ENCODE measurements at regions not wholly inside any gene's neighbourhood (a gene's known extent, or its start where the extent isn't known, plus 50 kb on each side); places are given as distances from the start of the nearest gene placed in this dataset.

- Histone ChIP-seq H3K27me3 (ENCODE audit: control insufficient read depth in 2 of 2, insufficient read depth in 1 of 2, low read length in 1 of 2) (no peaks in the 10 kb centered on the region), H3K4me3 (ENCODE audit: low read length in 2 of 2) (no peak overlapping the region), H3K4me1 (ENCODE audit: control insufficient read depth in 2 of 2, insufficient read depth in 2 of 2, low read length in 2 of 2) (no peaks in the 10 kb centered on the region), H3K9me3 (ENCODE audit: control insufficient read depth in 2 of 2, insufficient read depth in 1 of 2, low read length in 1 of 2) (no peaks in the 10 kb centered on the region), H3K27ac (ENCODE audit: low read depth in 1 of 2, low read length in 1 of 2) (no peak overlapping the region), H3K36me3 (ENCODE audit: control insufficient read depth in 2 of 2, insufficient read depth in 2 of 2, low read length in 1 of 2) (no peaks in the 10 kb centered on the region)
- whole genome bisulfite sequencing: 89% methylated on average over 10 of the region's 10 CpGs
- DNase-seq (ENCODE audit: low read depth in 6 of 9, low spot score in 9 of 9): no peak
Measured at GRCh38 chr1:163875200-163875926, 553.6 kb downstream of the NUF2 start.

DNA sequence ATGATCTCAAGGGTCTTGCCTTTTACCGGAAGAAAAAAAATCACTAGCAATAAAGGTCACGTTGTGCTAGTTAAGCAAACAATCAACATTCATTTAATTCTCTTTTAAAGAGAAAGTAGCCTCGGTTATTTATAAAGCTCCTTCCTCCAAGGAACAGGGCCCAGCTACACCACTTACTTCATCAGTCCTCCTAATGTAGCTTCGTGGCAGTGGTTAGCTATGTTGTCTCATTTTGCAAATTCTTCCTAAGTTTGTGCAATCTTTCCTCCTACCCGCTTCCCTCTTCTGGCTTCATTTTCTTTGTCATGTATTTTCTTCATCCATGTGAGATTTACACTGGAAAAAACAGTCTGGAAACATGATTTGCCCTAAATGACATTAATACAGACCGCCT is 554.2 kb downstream of the NUF2 start:
- no peaks in the 10 kb centered on the region for H3K9me3 ChIP-seq (ENCODE audit: control insufficient read depth in 2 of 2, insufficient read depth in 1 of 2, low read length in 1 of 2)
- no peaks in the 10 kb centered on the region for H3K27me3 ChIP-seq (ENCODE audit: control insufficient read depth in 2 of 2, insufficient read depth in 1 of 2, low read length in 1 of 2)
- WGBS: 86% methylated on average over 6 of the region's 6 CpGs
- no peaks in the 10 kb centered on the region for H3K4me1 ChIP-seq (ENCODE audit: control insufficient read depth in 2 of 2, insufficient read depth in 2 of 2, low read length in 2 of 2)
- DNase-seq (ENCODE audit: low read depth in 6 of 9, low spot score in 9 of 9): no peak
- no peaks in the 10 kb centered on the region for H3K36me3 ChIP-seq (ENCODE audit: control insufficient read depth in 2 of 2, insufficient read depth in 2 of 2, low read length in 1 of 2)
- H3K4me3 ChIP-seq (ENCODE audit: low read length in 2 of 2): no peak overlapping the region
- H3K27ac ChIP-seq (ENCODE audit: low read depth in 1 of 2, low read length in 1 of 2): no peak overlapping the region

GRCh38 chr1:163876546-163876945 is 554.8 kb downstream of the NUF2 start:
- Histone ChIP-seq H3K4me3 (ENCODE audit: low read length in 2 of 2) (no peak overlapping the region), H3K27me3 (ENCODE audit: control insufficient read depth in 2 of 2, insufficient read depth in 1 of 2, low read length in 1 of 2) (no peaks in the 10 kb centered on the region), H3K9me3 (ENCODE audit: control insufficient read depth in 2 of 2, insufficient read depth in 1 of 2, low read length in 1 of 2) (no peaks in the 10 kb centered on the region), H3K27ac (ENCODE audit: low read depth in 1 of 2, low read length in 1 of 2) (no peak overlapping the region), H3K4me1 (ENCODE audit: control insufficient read depth in 2 of 2, insufficient read depth in 2 of 2, low read length in 2 of 2) (no peaks in the 10 kb centered on the region), H3K36me3 (ENCODE audit: control insufficient read depth in 2 of 2, insufficient read depth in 2 of 2, low read length in 1 of 2) (no peaks in the 10 kb centered on the region)
- 84% methylated on average over 4 of the region's 4 CpGs for WGBS
- no peak for DNase-seq (ENCODE audit: low read depth in 6 of 9, low spot score in 9 of 9)

DNA sequence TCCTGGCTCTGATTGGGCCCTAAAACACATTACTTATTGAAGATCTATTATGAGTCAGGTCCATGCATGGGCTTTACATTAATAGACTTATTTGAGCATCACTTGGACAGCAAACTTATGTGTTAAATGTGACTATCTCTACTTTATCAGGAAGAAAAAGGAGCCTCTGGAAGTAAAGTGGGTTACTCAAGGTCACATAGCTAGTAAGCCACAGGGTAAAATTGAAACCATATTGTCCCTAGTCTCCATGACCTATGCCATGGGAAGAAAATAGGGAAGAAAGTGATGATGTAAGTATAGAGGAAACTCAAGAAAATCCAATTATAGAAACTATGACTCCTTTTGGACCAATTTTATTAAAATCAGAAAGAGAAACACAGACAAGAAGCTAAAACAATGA is 555.3 kb downstream of the NUF2 start:
- no peak overlapping the region for H3K27ac ChIP-seq (ENCODE audit: low read depth in 1 of 2, low read length in 1 of 2)
- no peak for DNase-seq (ENCODE audit: low read depth in 6 of 9, low spot score in 9 of 9)

GRCh38 chr1:163885510-163885909 is 563.8 kb downstream of the NUF2 start:
- Histone ChIP-seq H3K27ac (ENCODE audit: low read depth in 1 of 2, low read length in 1 of 2) (no peak overlapping the region), H3K4me3 (ENCODE audit: low read length in 2 of 2) (no peak overlapping the region), H3K27me3 (ENCODE audit: control insufficient read depth in 2 of 2, insufficient read depth in 1 of 2, low read length in 1 of 2) (no peaks in the 10 kb centered on the region), H3K9me3 (ENCODE audit: control insufficient read depth in 2 of 2, insufficient read depth in 1 of 2, low read length in 1 of 2) (no peaks in the 10 kb centered on the region), H3K36me3 (ENCODE audit: control insufficient read depth in 2 of 2, insufficient read depth in 2 of 2, low read length in 1 of 2) (no peaks in the 10 kb centered on the region), H3K4me1 (ENCODE audit: control insufficient read depth in 2 of 2, insufficient read depth in 2 of 2, low read length in 2 of 2) (no peaks in the 10 kb centered on the region)
- 85% methylated on average over 8 of the region's 8 CpGs for WGBS
- no peak for DNase-seq (ENCODE audit: low read depth in 6 of 9, low spot score in 9 of 9)

More for the DNA sequence above, 555.3 kb downstream of the NUF2 start:
- no peak overlapping the region for H3K4me3 ChIP-seq (ENCODE audit: low read length in 2 of 2)
- H3K9me3 ChIP-seq (ENCODE audit: control insufficient read depth in 2 of 2, insufficient read depth in 1 of 2, low read length in 1 of 2): no peaks in the 10 kb centered on the region
- H3K36me3 ChIP-seq (ENCODE audit: control insufficient read depth in 2 of 2, insufficient read depth in 2 of 2, low read length in 1 of 2): no peaks in the 10 kb centered on the region
- no peaks in the 10 kb centered on the region for H3K27me3 ChIP-seq (ENCODE audit: control insufficient read depth in 2 of 2, insufficient read depth in 1 of 2, low read length in 1 of 2)
- no peaks in the 10 kb centered on the region for H3K4me1 ChIP-seq (ENCODE audit: control insufficient read depth in 2 of 2, insufficient read depth in 2 of 2, low read length in 2 of 2)

- 94% methylated on average over 1 of the region's 1 CpG for WGBS
- H3K9me3 ChIP-seq (ENCODE audit: control insufficient read depth in 2 of 2, insufficient read depth in 1 of 2, low read length in 1 of 2): no peaks in the 10 kb centered on the region
- no peak overlapping the region for H3K27ac ChIP-seq (ENCODE audit: low read depth in 1 of 2, low read length in 1 of 2)
- H3K4me1 ChIP-seq (ENCODE audit: control insufficient read depth in 2 of 2, insufficient read depth in 2 of 2, low read length in 2 of 2): no peaks in the 10 kb centered on the region
- no peak for DNase-seq (ENCODE audit: low read depth in 6 of 9, low spot score in 9 of 9)
- H3K27me3 ChIP-seq (ENCODE audit: control insufficient read depth in 2 of 2, insufficient read depth in 1 of 2, low read length in 1 of 2): no peaks in the 10 kb centered on the region
- no peak overlapping the region for H3K4me3 ChIP-seq (ENCODE audit: low read length in 2 of 2)
- no peaks in the 10 kb centered on the region for H3K36me3 ChIP-seq (ENCODE audit: control insufficient read depth in 2 of 2, insufficient read depth in 2 of 2, low read length in 1 of 2)
Measured at GRCh38 chr1:163896001-163896400, 574.2 kb downstream of the NUF2 start.

DNA sequence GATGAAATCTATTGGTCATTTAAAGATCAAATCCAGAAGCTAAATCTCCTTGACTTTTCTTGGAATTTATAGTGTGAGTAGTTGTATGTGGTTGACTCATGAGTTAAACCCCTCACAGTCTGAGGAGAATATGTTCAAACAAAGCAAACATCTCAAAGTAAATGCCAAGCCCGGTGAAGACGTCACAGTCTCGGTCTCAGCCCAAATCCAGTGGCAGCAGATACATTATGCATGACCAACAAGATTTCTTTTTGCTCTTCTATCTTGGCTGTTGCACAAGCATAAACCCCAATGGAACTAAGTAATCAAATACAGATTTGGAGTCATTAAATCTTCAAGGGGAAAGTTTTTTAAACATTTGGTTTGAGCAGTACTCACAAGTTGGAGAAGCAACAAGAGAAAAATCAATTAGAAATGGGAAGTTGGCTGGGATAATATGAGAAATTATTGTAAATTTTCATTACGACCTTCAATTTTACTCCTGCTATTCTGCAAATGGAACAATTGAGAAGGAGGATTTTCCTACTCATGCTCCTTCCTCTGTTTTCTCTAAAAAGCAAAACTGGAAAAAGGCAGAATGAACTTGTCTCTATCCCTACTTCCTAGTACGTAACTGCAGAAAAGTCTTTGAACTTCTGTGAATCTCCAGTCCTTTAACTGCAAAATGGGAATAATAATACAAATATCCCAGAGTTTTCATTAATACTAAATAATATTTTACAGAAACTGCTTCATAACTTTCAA is 575.8 kb downstream of the NUF2 start:
- Histone ChIP-seq H3K36me3 (ENCODE audit: control insufficient read depth in 2 of 2, insufficient read depth in 2 of 2, low read length in 1 of 2) (no peaks in the 10 kb centered on the region), H3K27ac (ENCODE audit: low read depth in 1 of 2, low read length in 1 of 2) (no peak overlapping the region), H3K4me3 (ENCODE audit: low read length in 2 of 2) (no peak overlapping the region), H3K9me3 (ENCODE audit: control insufficient read depth in 2 of 2, insufficient read depth in 1 of 2, low read length in 1 of 2) (no peaks in the 10 kb centered on the region), H3K27me3 (ENCODE audit: control insufficient read depth in 2 of 2, insufficient read depth in 1 of 2, low read length in 1 of 2) (no peaks in the 10 kb centered on the region), H3K4me1 (ENCODE audit: control insufficient read depth in 2 of 2, insufficient read depth in 2 of 2, low read length in 2 of 2) (no peaks in the 10 kb centered on the region)
- DNase-seq (ENCODE audit: low read depth in 6 of 9, low spot score in 9 of 9): no peak
- 91% methylated on average over 5 of the region's 5 CpGs for WGBS

DNA sequence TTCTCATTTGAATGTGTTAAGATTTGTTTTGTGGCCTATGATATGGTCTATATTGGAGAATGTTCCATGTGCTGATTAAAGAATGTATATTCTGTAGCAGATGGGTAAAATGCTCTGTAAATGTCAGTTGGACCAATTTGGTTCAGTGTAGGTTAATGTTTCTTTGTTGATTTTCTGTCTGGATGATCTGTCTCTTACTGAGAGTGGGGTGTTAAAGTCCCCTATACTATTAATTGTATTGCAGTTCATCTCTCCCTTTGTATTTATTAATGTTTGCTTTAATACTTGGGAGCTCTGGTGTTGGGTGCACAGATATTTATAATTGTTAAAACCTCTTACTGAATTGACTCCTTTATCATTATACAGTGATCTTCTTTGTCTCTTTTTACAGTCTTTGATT is 584.5 kb downstream of the NUF2 start:
- no peaks in the 10 kb centered on the region for H3K36me3 ChIP-seq (ENCODE audit: control insufficient read depth in 2 of 2, insufficient read depth in 2 of 2, low read length in 1 of 2)
- no peak overlapping the region for H3K4me3 ChIP-seq (ENCODE audit: low read length in 2 of 2)
- no peaks in the 10 kb centered on the region for H3K27me3 ChIP-seq (ENCODE audit: control insufficient read depth in 2 of 2, insufficient read depth in 1 of 2, low read length in 1 of 2)
- no peaks in the 10 kb centered on the region for H3K4me1 ChIP-seq (ENCODE audit: control insufficient read depth in 2 of 2, insufficient read depth in 2 of 2, low read length in 2 of 2)
- H3K27ac ChIP-seq (ENCODE audit: low read depth in 1 of 2, low read length in 1 of 2): no peak overlapping the region
- no peak for DNase-seq (ENCODE audit: low read depth in 6 of 9, low spot score in 9 of 9)
- H3K9me3 ChIP-seq (ENCODE audit: control insufficient read depth in 2 of 2, insufficient read depth in 1 of 2, low read length in 1 of 2): no peaks in the 10 kb centered on the region

GRCh38 chr1:163912170-163912884 is 590.6 kb downstream of the NUF2 start:
- Histone ChIP-seq H3K36me3 (ENCODE audit: control insufficient read depth in 2 of 2, insufficient read depth in 2 of 2, low read length in 1 of 2) (no peaks in the 10 kb centered on the region), H3K27me3 (ENCODE audit: control insufficient read depth in 2 of 2, insufficient read depth in 1 of 2, low read length in 1 of 2) (no peaks in the 10 kb centered on the region), H3K27ac (ENCODE audit: low read depth in 1 of 2, low read length in 1 of 2) (no peak overlapping the region), H3K9me3 (ENCODE audit: control insufficient read depth in 2 of 2, insufficient read depth in 1 of 2, low read length in 1 of 2) (no peaks in the 10 kb centered on the region), H3K4me3 (ENCODE audit: low read length in 2 of 2) (no peak overlapping the region), H3K4me1 (ENCODE audit: control insufficient read depth in 2 of 2, insufficient read depth in 2 of 2, low read length in 2 of 2) (no peaks in the 10 kb centered on the region)
- DNase-seq (ENCODE audit: low read depth in 6 of 9, low spot score in 9 of 9): no peak
- 90% methylated on average over 4 of the region's 4 CpGs for WGBS

All from thymus (tissue), 11 donors.